ENCODE measurements at regions not wholly inside any gene's neighbourhood (a gene's known extent, or its start where the extent isn't known, plus 50 kb on each side); places are given as distances from the start of the nearest gene placed in this dataset.
"Not testable (repeated sequence)": the region's sequence is repeated elsewhere in the genome, so short reads cannot be mapped to it uniquely, and the experiment has no call there.

DNA sequence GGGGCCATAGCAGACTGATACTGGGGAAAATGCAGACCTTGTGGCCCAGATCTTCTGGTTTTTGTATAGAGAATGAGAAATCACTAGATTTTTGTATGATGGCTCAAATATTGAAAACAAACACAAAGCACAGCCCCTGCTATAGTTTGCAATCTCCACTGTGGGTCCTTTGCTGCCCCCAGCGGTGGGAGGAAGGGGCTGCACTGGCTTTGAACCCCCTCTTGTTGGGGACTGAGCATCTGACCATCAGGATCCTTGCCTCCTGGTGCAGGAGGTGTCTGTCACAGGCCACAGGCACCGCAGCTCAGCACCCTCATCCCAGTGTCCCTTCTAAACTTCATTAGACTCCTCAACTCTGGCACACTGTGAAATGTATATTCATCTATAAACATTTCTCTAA lies 252.3 kb downstream of the BCL2L11 start:
- DNase-seq: not testable (repeated sequence)

- DNase-seq: not testable (repeated sequence)
These were observed 253.3 kb downstream of the BCL2L11 start for GRCh38 chr2:111373989-111374388.

DNA sequence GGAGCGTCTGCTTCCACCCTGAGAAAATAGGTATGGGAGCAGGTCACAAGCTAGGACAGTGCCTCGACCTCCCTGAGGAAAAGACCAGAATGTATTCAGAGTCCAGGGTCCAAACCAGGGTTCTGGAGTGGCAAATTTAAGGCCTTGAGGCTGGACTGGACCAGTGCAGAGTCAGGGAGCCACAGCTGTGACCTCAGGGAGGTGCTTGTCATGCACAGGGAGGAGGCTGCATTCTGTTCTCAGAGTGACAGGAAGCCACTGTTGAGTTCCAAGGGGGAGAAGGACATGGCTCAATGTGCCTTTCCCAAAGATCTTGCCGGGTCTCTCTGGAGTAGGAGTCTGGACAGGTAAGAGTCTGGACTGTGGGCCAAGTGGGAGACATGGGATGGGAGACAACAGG lies 254.0 kb downstream of the BCL2L11 start:
- not testable (repeated sequence) for DNase-seq

DNA sequence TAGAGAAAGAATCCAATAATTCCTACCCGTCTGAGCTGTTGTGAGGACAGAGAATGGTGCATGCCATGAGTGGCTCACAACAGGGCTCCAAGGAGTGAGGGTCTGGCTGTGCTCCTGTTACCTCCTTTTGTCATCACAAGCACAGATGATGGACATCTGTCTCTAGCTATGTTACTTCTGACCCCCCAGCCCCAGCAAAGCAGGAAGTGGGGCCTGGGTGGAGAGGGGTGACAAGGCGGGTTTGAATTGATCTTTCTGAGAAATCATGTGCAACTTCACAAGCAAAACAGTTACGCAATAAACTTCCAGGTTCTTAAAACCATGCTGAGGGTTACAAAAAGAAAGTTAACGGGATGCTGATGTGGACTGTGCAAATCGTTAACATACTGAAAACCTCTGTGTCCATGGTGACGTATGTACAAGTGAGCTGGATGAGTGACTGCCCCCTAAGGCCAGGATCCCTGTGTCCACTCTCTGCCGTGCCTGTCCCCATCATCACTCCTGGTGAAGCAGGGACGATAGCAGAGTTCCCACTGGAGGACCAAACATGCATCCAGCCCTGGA lies 254.7 kb downstream of the BCL2L11 start:
- DNase-seq: not testable (repeated sequence)

DNA sequence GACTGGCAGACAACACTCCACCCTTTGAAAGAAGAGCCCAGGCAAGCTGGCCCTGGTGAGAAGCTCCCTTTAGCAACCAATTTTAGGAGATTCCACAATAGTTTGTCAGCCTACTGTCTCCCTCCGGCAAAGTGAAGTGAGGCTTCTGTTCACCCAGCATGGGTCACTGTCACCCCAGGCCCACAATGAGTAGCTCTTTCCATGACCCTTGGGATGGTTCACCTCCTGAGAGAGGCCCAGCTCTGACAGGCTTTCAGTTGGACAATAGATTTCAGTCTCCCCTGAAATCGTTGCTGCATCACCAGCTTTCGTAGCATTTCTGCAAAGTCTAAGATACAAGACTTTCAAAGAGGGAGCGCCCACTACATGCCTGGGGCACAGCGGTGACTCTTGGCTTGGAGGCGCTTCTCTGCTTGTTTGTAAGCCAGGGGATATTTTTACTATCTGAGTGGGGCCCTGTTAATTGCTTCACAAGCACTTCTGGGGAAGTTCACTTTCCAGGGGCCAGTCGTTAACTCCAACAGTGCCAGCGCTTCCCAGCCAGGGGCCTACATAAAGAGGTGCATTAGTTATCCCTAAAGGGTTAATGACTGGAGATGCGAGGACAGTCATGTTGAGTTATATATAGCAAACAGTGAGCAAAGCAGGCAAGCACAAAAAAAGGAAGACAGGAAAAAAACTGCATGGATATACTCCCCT lies 255.7 kb downstream of the BCL2L11 start:
- not testable (repeated sequence) for DNase-seq

DNA sequence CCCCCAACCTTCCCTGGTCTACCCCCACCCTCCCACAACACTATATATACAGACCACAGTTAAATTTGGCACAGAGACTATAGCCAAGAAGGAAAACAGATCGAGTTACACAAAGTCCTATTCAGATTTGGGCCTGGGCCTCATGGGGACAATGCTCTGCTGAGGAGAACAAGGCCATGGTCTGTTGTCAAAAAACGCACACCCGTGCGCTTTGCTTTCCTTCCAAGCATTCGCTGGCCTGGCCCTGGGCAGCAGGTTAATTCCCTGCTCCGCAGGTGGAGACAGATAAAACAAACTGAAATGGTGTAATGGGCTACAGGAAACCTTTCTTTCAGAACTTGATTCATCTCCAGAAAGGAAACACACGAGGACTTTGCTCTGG lies 256.2 kb downstream of the BCL2L11 start:
- DNase-seq: not testable (repeated sequence)

- DNase-seq: not testable (repeated sequence)
These were observed 256.8 kb downstream of the BCL2L11 start for GRCh38 chr2:111377386-111377959.

GRCh38 chr2:111378348-111378747 lies 257.6 kb downstream of the BCL2L11 start:
- DNase-seq: not testable (repeated sequence)

DNA sequence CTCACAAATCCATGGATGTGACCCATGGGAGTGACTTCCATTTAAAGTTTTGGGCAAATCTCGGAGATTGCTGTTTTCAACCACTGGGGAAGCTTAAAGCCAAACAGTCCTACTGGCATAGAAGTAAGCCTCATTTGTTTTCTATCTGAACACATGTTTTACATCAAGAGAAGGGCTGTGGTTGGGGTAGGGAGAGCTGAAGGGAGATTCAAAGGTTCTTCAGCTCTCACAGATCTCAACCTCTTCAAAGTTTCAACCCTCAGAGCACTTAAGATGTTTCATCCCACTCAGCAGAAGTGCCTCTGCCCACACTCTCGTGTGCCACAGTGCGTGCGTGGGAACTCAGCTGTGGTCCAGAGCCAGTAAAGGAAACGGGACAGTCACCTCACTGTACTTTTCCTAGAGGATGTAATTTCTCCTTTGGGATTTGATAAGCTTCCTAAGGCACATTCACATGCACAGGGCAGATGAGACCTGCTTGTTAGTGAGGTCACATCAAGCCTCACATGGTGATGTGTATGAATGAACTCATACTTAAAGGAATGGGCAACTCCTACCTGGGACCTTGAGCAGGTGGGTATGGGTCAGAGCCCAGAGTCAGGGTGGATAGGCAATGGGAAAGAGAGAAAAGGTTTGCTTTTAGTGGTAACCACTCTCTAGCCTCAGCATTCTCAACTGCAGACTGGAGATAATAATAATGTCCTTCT lies 260.2 kb downstream of the BCL2L11 start:
- DNase-seq: peak; percentile 41 to 51

DNA sequence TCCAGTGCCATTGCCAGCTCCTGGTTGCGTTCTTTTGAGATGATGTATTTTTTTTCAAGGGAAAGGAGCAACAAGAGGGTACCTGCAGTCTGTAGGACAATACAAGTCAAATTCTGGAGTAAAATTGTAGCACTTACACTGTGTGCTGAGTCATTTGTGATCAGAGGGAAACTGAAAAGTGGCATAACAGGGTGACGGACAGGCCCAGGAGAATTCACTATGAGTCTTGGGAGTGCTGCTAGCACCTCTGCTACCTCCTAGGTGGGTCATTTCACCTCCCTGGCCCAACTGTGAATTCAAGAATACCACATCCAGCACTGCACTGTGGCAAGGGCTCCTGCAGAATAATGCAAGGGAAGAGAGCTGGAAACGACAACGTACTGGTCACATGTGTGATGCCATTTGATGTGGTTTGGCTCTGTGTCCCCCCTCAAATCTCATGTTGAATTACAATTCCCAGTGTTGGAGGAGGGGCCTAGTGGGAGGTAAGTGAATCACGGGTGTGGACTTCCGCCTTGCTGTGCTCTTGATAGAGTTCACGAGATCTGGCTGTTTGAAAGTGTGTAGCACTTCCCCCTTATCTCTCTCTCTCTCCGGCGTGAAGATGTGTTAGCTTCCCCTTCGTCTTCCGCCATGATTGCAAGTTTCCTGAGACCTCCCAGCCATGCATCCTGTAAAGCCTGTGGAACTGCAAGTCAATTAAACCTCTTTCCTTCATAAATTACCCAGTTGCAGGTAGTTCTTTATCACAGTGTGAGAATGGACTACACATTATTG lies 261.0 kb downstream of the BCL2L11 start:
- DNase-seq: not testable (repeated sequence)

DNA sequence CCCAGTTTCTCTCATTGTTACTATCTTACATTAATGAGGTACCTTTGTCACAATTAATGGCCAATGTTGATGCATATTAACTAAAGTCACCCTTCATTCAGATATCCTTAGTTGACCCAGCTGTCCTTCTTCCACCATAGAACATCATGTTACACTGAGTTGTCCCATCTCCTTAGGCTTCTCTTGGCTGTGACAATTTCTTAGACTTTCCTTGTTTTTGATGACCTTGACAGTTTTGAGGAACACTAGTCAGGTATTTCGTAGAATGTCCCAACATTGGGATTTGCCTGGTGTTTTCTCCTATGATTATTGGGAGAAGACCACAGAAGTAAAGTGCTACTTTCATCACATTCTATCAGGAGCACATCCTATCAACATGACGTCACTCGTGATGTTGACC lies 261.8 kb downstream of the BCL2L11 start:
- DNase-seq: not testable (repeated sequence)

DNA sequence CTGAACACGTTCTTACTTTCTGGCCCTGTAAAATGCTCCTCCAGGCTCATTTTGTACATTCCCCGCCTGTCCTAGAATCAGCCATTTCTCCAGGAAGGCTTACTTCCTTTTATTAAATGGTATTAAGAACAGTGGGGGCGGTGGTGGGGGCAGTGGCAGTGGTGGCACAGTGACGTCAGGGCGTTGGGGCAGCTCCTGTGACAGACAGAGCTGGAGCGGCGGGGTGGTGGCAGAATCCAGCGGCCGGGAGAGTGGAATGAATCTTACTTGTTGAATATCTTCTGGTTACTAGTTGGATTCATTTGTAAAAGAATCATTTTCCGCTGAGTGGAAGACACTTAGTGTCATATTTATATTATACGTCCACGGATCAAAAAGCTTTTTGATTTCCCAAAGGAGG lies 262.6 kb downstream of the BCL2L11 start:
- DNase-seq: not testable (repeated sequence)

DNA sequence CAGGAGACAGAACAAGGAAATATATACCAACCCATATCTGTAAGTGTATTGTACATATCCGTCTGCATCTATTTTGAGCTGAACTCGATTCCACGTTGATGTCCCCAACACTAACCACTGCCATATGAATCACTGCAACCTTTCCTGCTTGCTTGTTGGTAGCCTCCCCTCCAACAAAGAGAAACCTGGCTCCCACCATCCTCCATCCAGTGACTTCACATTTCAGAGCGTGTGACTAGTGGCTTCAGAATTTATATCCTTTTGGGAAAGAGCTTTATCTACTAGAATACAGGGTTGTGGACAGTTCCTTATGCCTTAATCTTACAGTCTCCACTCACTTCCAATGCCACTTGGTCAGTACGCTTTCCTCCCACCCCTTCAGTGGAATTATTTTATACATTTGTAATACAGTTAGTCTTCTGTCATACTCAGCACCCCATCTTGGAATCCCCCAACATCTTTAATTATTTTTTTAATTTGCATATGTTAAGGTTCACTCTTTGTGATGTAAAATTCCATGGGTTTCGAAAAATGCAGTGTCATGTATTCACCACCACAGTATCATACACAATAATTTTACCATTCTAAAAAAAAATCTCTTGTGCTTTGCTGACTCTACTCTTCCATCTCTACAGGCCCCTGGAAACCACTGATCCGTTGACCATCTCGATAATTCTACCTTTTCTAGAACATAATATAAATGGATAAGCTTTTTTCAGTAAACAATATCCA lies 264.7 kb downstream of the BCL2L11 start:
- not testable (repeated sequence) for DNase-seq

GRCh38 chr2:111390605-111391004 lies 269.9 kb downstream of the BCL2L11 start:
- not testable (repeated sequence) for DNase-seq

DNA sequence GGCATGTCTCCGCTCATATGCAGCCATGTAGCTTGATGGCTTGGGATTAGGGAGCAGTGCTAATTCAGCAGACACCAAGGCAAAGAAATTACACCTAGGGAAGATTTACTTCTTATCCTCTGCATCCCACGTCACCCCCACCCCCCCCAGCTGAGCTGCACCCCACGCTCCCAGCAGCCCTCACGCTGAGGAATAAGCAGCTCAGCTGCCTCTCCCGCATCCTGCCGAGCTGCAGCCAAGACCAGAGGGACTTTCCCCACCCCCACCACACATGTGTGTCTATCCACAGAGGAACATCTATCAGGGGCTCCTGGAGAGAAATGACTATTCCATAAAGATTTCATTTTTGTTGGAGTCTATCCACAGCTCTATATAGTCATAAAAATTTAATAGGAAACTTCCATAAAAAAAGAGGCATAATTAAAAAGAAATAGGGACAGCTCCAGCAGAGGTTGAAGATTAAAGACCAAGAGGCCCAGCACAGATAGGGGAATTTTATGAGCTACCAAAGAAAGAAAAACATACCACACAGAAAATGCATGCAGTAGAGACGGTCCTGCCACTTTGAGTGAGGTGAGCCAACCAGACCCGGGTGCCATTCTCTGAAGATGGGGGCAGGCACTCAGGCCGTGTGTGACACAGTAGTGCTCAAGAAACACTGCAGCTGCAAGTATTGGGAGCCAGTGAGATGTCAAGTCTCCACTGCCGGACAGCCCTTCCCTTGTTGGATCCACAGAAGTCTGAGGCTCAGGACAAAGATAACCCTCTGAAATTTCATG lies 274.8 kb downstream of the BCL2L11 start:
- peak; percentile 83 to 87 for DNase-seq

GRCh38 chr2:111400598-111401253 lies 280.0 kb downstream of the BCL2L11 start:
- not testable (repeated sequence) for DNase-seq

- not testable (repeated sequence) for DNase-seq
These were observed 280.8 kb downstream of the BCL2L11 start for GRCh38 chr2:111401270-111402140.

GRCh38 chr2:111402450-111402849 lies 281.7 kb downstream of the BCL2L11 start:
- not testable (repeated sequence) for DNase-seq

DNA sequence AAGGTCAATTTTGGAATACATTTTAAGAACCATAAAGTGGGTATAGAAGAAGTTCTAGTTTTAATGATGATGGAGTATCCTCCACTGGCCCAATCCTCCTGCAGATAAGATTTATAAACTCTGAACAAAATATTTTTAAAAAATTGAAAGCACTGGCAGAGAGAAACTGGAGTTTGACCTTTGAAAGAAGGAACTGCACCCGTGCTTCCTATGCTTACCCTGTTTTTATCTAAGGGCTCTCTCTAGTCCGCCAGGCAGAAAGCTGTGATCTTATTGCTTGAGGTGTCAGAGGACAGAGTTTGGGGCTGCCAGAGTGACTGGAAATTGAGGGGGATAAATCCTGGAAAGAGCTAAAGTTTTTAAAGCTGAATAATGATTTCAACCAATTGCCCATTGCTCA lies 282.6 kb downstream of the BCL2L11 start:
- DNase-seq: not testable (repeated sequence)

- not testable (repeated sequence) for DNase-seq
These were observed 285.9 kb downstream of the BCL2L11 start for GRCh38 chr2:111406616-111407015.
